Duodenal mucosa (tissue), 2 donors: ENCODE measurements at regions not wholly inside any gene's neighbourhood (a gene's known extent, or its start where the extent isn't known, plus 50 kb on each side); places are given as distances from the start of the nearest gene placed in this dataset.

Source experiments
- H3K27ac ChIP-seq: one replicate; pipeline ENCODE4 v1.7.0; 2013; ENCODE audit warnings: low read depth, low read length
- H3K27me3 ChIP-seq, 2 donors: one replicate each; pipeline ENCODE4 v1.7.0; 2013; ENCODE audit warnings: low read length in 2 of 2, control low read depth in 1 of 2; ENCODE audit not compliant: insufficient read depth in 2 of 2, control insufficient read depth in 1 of 2
- H3K36me3 ChIP-seq, 2 donors: one replicate each; pipeline ENCODE4 v1.7.0; 2013; ENCODE audit warnings: low read length in 2 of 2, control low read depth in 1 of 2; ENCODE audit not compliant: insufficient read depth in 2 of 2, control insufficient read depth in 1 of 2
- H3K4me1 ChIP-seq, 2 donors: one replicate each; pipeline ENCODE4 v1.7.0; 2013; ENCODE audit warnings: low read length in 2 of 2, control low read depth in 1 of 2; ENCODE audit not compliant: insufficient read depth in 2 of 2, control insufficient read depth in 1 of 2
- H3K4me3 ChIP-seq, 2 donors: one replicate each; pipeline ENCODE4 v1.7.0; 2013; ENCODE audit warnings: low read length in 2 of 2, low read depth in 1 of 2
- H3K9ac ChIP-seq, 2 donors: one replicate each; pipeline ENCODE4 v1.7.0; 2013; ENCODE audit warnings: low read length in 2 of 2, low read depth in 1 of 2
- H3K9me3 ChIP-seq, 2 donors: one replicate each; pipeline ENCODE4 v1.7.0; 2013; ENCODE audit warnings: low read length in 2 of 2, control low read depth in 1 of 2; ENCODE audit not compliant: control insufficient read depth in 1 of 2

DNA sequence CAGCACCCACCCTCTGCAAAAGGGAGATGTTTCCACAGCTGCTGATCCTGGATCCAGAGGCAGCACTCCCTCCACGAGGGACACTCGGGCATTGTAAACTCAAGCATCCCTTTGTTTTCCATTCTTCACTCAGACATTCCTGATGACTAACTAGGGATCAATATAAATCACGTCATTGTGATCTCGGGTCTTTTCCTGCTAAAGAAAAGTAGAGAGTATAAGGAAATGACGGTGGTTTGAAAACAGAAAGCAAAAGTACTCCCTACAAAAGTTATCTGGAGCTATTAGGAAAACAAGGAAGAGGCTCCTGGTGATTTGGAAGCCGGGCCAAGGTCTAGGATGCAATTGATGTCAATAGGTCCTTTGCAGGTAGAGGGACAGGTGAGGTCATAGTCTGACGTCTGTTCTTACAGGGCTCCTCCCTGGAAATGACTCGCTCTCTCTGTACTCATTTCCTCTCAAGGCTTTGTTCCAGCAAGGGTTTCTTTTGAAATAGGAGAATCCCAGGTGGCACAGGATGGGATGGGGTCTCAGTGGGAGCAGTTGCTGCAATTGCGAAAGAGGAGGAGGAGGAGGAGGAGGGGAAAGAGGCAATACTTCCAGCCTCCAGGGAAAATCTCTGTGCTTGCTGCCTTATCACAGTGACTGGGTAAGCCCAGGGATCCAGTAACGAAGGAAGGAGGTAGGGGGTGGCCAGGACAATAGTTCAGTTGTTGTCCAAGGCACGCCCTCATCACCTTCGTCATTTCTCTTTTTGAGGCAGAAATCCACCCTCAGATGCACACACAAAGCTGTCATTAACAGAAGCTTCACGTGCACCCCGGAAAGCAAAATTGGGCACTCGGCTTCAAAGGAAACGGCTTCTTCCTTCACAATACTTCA is 222.8 kb downstream of the LY86 start:
- Histone ChIP-seq H3K9ac (peak overlapping the region; percentile 55 to 66), H3K4me1 (peaks cover 13 to 19% of the 10 kb centered on the region in 2 donors), H3K36me3 (no peaks in the 10 kb centered on the region), H3K27ac (peak overlapping the region; percentile 53), H3K9me3 (no peaks in the 10 kb centered on the region), H3K27me3 (no peaks in the 10 kb centered on the region), H3K4me3 (peak overlapping the region; percentile 61 to 70)

DNA sequence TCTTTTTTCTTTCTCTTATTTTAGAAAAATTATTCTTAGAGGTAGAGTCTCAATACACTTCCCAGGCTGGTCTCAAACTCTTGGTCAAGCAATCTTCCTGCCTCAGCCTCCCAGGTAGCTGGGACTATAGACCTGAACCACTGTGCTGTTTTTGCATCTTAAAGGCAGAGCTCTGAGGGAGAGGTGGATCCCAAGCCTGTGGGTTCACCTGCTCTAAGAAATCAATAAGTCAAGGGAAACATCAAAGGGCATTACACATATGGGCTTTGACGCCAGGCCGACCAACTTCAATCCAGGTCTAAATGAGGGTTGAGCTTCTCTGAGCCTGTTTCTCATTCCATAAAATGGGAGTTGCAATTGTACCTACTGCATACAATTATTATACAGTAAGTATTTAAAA is 223.9 kb downstream of the LY86 start:
- peaks cover 13 to 19% of the 10 kb centered on the region in 2 donors for H3K4me1 ChIP-seq
- H3K9me3 ChIP-seq = no peaks in the 10 kb centered on the region
- no peak overlapping the region for H3K4me3 ChIP-seq
- H3K36me3 ChIP-seq = no peaks in the 10 kb centered on the region
- no peaks in the 10 kb centered on the region for H3K27me3 ChIP-seq
- no peak overlapping the region for H3K27ac ChIP-seq
- H3K9ac ChIP-seq = peak overlapping the region in 1 of 2 donors; percentile 55

DNA sequence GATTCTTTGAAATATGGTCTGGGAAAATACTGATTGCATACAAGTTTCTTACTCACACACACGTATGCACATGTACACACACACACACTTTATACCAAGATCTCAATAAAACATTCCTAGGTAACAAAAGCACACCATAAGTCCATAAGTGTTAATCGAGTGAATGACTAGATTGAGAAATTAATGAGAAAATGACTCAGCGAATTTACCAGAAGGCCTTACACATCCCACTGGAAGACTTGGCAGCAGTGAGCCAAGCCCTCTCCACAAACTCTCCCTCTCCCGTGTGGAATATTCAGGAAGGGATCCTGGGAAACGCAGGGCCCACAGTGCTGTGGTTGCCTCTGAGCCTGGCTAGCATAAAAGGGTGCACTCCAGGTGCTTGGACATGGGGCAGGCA is 227.2 kb downstream of the LY86 start:
- Histone ChIP-seq H3K4me3 (no peak overlapping the region), H3K27ac (no peak overlapping the region), H3K36me3 (no peaks in the 10 kb centered on the region), H3K9ac (no peak overlapping the region), H3K9me3 (no peaks in the 10 kb centered on the region), H3K27me3 (no peaks in the 10 kb centered on the region), H3K4me1 (peaks cover 14 to 25% of the 10 kb centered on the region in 2 donors)

DNA sequence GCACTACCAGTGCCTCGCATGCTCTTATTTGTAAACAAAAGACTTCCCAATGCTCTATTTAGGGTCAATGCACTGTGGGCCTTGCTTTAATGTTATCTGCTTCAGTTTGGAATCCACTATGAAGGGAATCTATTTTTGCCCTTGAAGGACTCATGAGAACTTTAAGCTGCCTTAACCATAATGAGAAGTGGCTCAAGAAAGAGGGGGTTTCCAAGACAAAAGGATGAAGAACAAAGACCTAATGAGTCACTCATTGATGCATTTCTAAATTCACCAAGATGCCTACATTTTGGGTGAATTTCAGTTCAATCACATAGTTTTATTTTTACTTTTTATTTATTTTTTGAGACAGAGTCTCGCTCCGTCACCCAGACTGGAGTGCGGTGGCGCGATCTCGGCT is 228.2 kb downstream of the LY86 start:
- H3K4me1 ChIP-seq = peaks cover 9 to 20% of the 10 kb centered on the region in 2 donors
- no peaks in the 10 kb centered on the region for H3K9me3 ChIP-seq
- no peaks in the 10 kb centered on the region for H3K36me3 ChIP-seq
- no peak overlapping the region for H3K9ac ChIP-seq
- no peak overlapping the region for H3K27ac ChIP-seq
- H3K27me3 ChIP-seq = no peaks in the 10 kb centered on the region
- no peak overlapping the region for H3K4me3 ChIP-seq

DNA sequence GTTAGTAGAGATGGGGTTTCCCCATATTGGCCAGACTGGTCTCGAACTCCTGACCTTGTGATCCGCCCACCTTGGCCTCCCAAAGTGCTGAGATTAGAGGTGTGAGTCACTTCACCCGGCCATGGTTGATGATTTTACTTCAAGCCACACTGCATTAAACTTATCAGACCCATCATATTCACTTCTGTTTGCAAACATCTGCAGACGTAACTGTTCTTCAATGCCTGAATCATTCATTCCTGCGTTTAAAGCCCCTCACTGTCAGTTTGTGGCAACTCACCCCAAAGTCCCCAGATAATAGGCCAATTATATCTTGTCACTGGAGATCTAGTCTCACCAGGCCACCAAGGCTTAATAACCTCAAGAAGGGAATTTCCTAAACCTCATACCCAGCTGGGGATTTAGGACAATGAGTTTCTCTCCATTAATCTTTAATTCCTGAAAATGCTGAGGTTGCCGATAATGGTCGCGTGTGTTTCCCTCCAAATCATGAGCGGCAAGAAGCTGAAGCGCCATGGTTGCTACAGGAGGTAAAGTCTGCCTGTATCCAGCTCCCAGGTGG is 229.6 kb downstream of the LY86 start:
- H3K4me3 ChIP-seq = no peak overlapping the region
- no peak overlapping the region for H3K27ac ChIP-seq
- H3K9me3 ChIP-seq = no peaks in the 10 kb centered on the region
- no peaks in the 10 kb centered on the region for H3K36me3 ChIP-seq
- H3K27me3 ChIP-seq = no peaks in the 10 kb centered on the region
- H3K9ac ChIP-seq = no peak overlapping the region
- H3K4me1 ChIP-seq = peaks cover 6 to 18% of the 10 kb centered on the region in 2 donors

DNA sequence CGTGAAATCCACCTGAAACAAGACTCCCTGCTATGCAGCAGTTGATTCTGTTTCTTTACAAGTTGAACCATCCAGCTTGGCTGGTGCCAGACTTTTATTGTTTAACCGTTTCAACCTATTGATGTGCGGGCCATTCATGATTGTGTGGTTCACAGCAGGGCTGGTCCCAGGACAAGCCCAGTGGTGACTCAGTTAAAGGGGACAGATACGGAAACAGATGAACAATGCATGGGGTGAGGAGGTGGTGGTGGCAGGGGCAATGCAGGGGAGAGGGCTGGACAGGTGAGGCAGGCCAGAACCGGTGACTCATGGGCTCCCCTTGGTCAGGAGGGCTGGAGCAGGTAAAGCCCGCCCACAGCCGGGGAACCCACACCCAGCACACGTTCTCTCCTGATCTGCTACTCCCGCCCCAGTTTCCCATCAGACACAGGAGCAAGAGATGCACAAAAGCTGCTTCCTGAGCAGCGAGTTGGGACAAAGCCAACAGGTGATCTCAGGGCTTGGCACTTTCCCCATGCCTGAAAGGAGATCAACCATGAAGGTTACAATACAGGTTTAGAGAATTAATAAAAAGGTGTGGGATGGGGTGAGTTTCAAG is 232.2 kb downstream of the LY86 start:
- Histone ChIP-seq H3K4me3 (no peak overlapping the region), H3K4me1 (peaks cover 27 to 44% of the 10 kb centered on the region in 2 donors), H3K27me3 (no peaks in the 10 kb centered on the region), H3K9me3 (no peaks in the 10 kb centered on the region), H3K9ac (no peak overlapping the region), H3K36me3 (no peaks in the 10 kb centered on the region), H3K27ac (peak overlapping the region; percentile 10)

DNA sequence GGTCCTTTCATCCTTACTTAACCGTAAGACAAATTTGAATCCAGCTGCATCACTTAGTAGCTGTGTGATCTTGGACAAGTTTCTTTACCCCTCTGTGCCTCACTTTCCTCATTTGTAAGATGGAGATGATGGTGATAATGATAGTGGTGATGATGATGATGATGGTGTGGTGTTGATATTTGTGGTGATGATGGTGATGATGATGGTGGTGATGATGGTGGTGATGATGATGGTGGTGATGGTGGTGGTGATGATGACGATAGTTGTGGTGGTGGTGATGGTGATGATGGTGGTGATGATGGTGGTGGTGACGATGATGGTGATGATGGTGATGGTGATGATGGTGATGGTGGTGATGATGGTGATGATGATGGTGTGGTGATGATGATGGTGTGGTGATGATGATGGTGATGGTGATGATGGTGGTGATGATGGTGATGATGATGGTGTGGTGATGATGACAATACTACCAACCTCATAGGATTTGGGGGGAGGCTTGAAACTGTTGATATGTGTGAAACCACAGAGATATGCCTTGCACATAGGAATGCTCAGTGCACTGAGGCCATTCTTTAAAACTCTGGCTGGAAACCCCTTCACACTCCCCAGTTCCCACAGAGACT is 233.2 kb downstream of the LY86 start:
- H3K9me3 ChIP-seq = no peaks in the 10 kb centered on the region
- H3K36me3 ChIP-seq = no peaks in the 10 kb centered on the region
- no peak overlapping the region for H3K27ac ChIP-seq
- no peaks in the 10 kb centered on the region for H3K27me3 ChIP-seq
- H3K4me1 ChIP-seq = peaks cover 36 to 52% of the 10 kb centered on the region in 2 donors
- no peak overlapping the region for H3K4me3 ChIP-seq
- H3K9ac ChIP-seq = no peak overlapping the region

DNA sequence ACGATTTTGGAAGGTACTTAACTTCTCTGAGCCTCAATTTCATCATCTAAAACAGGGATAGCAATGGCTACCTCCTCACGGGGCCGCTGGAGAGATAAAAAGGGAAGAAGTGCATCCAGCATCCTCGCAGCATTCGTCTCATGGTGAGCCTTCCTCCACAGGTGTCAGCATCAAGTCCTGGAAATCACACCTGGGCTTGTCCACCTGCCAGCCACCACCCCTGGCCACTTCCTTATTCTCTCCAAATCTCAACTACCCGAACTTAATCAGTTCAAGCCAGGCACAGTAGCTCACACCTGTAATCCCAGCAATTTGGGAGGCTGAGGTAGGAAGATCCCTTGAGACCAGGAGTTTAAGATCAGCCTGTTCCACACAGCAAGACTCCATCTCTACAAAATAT is 234.5 kb downstream of the LY86 start:
- no peak overlapping the region for H3K27ac ChIP-seq

DNA sequence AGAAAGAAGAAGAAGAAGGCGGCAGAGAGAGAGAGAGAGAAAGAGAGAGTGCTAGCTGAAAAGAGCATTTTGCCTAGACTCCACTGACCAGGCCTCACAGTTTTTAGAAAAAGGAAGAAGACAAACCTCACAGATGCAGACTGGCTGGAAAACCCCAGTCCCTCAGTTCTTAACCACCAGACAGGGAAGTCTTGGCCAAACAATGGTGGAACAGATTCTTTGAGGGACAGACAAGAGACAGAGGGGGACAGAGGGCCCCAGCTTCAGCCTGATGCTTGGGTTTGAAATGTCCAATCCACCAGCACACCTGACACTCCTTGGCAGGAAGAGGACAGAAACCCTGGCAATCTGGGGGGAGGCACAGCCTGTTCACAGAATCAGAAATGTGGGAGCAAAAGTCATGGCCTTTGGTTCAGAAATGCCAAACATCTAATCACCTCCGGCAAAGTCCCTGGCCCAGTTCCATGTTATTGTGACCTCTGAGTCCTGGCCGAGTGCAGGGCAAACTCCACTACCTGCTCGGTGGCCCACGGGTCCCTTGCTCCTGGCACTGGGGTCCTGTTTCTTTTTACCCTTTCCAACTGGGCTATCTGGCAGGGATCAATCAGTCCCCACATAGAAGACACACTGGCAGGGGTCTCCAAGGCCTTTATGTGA is 235.2 kb downstream of the LY86 start:
- Histone ChIP-seq H3K27ac (no peak overlapping the region), H3K27me3 (no peaks in the 10 kb centered on the region), H3K4me1 (peaks cover 39 to 57% of the 10 kb centered on the region in 2 donors), H3K36me3 (no peaks in the 10 kb centered on the region), H3K4me3 (no peak overlapping the region), H3K9me3 (no peaks in the 10 kb centered on the region), H3K9ac (no peak overlapping the region)

More for the DNA sequence above, 234.5 kb downstream of the LY86 start:
- H3K4me3 ChIP-seq = no peak overlapping the region
- H3K27me3 ChIP-seq = no peaks in the 10 kb centered on the region
- H3K9me3 ChIP-seq = no peaks in the 10 kb centered on the region
- H3K9ac ChIP-seq = no peak overlapping the region
- peaks cover 39 to 57% of the 10 kb centered on the region in 2 donors for H3K4me1 ChIP-seq
- H3K36me3 ChIP-seq = no peaks in the 10 kb centered on the region
